ENCODE measurements at regions not wholly inside any gene's neighbourhood (a gene's known extent, or its start where the extent isn't known, plus 50 kb on each side); places are given as distances from the start of the nearest gene placed in this dataset.

GRCh38 chr2:59389240-59389639 is 1148.1 kb upstream of the FANCL start:
- TF ChIP-seq CTCF (IDR thresholded peaks at IDR 0.05): no peak

GRCh38 chr2:59385971-59386370 is 1144.8 kb upstream of the FANCL start:
- no peak for ATAC-seq
- Histone ChIP-seq H3K9me3 (no peaks in the 10 kb centered on the region), H3K27me3 (ENCODE audit: insufficient read depth in 3 of 3, low read length in 2 of 3) (no peaks in the 10 kb centered on the region), H3K4me1 (no peaks in the 10 kb centered on the region), H3K27ac (no peak overlapping the region), H3K4me3 (no peak overlapping the region), H3K36me3 (ENCODE audit: insufficient read depth in 1 of 2, low read depth in 1 of 2) (no peaks in the 10 kb centered on the region)
- WGBS, 3 donors: 86 to 88% (median 86%) methylated on average over 10 of the region's 10 CpGs
- TF ChIP-seq CTCF (IDR thresholded peaks at IDR 0.05): no peak
- intact Hi-C loops (cut with DNase I): no loop called here
- DNase-seq: no peak

More at GRCh38 chr2:59389240-59389639, 1148.1 kb upstream of the FANCL start:
- H3K4me3 ChIP-seq: no peak overlapping the region
- no peak for ATAC-seq
- intact Hi-C loops (cut with DNase I): no loop called here
- no peaks in the 10 kb centered on the region for H3K9me3 ChIP-seq
- WGBS, 3 donors: 5 to 21% (median 18%) methylated on average over 1 of the region's 1 CpG
- H3K27ac ChIP-seq: no peak overlapping the region
- DNase-seq: no peak
- no peaks in the 10 kb centered on the region for H3K27me3 ChIP-seq (ENCODE audit: insufficient read depth in 3 of 3, low read length in 2 of 3)
- no peaks in the 10 kb centered on the region for H3K4me1 ChIP-seq
- H3K36me3 ChIP-seq (ENCODE audit: insufficient read depth in 1 of 2, low read depth in 1 of 2): no peaks in the 10 kb centered on the region

- intact Hi-C loops (cut with DNase I): no loop called here
Measured at GRCh38 chr2:59383473-59383872, 1142.3 kb upstream of the FANCL start.

GRCh38 chr2:59378127-59378526 is 1137.0 kb upstream of the FANCL start:
- WGBS, 3 donors: 88 to 94% (median 94%) methylated on average over 1 of the region's 1 CpG
- H3K9me3 ChIP-seq: no peaks in the 10 kb centered on the region
- H3K4me1 ChIP-seq: no peaks in the 10 kb centered on the region
- H3K27ac ChIP-seq: no peak overlapping the region
- no peak for TF ChIP-seq CTCF (IDR thresholded peaks at IDR 0.05)
- intact Hi-C loops (cut with DNase I): no loop called here
- DNase-seq: no peak
- H3K36me3 ChIP-seq (ENCODE audit: insufficient read depth in 1 of 2, low read depth in 1 of 2): no peaks in the 10 kb centered on the region
- H3K27me3 ChIP-seq (ENCODE audit: insufficient read depth in 3 of 3, low read length in 2 of 3): no peaks in the 10 kb centered on the region
- ATAC-seq: no peak
- no peak overlapping the region for H3K4me3 ChIP-seq

More at GRCh38 chr2:59383473-59383872, 1142.3 kb upstream of the FANCL start:
- DNase-seq: no peak
- Histone ChIP-seq H3K4me1 (no peaks in the 10 kb centered on the region), H3K4me3 (no peak overlapping the region), H3K9me3 (no peaks in the 10 kb centered on the region), H3K27me3 (ENCODE audit: insufficient read depth in 3 of 3, low read length in 2 of 3) (no peaks in the 10 kb centered on the region), H3K27ac (no peak overlapping the region), H3K36me3 (ENCODE audit: insufficient read depth in 1 of 2, low read depth in 1 of 2) (no peaks in the 10 kb centered on the region)
- no peak for TF ChIP-seq CTCF (IDR thresholded peaks at IDR 0.05)
- 53 to 62% (median 54%) methylated on average over 1 of the region's 1 CpG for WGBS, 3 donors
- ATAC-seq: no peak

GRCh38 chr2:59366288-59366687 is 1125.2 kb upstream of the FANCL start:
- Histone ChIP-seq H3K4me3 (no peak overlapping the region), H3K4me1 (no peaks in the 10 kb centered on the region), H3K27me3 (ENCODE audit: insufficient read depth in 3 of 3, low read length in 2 of 3) (no peaks in the 10 kb centered on the region), H3K9me3 (no peaks in the 10 kb centered on the region), H3K36me3 (ENCODE audit: insufficient read depth in 1 of 2, low read depth in 1 of 2) (no peaks in the 10 kb centered on the region), H3K27ac (no peak overlapping the region)
- no peak for ATAC-seq
- no peak for TF ChIP-seq CTCF (IDR thresholded peaks at IDR 0.05)
- DNase-seq: no peak
- intact Hi-C loops (cut with DNase I): no loop called here
